NCI-H146 treated with DMSO at 0.1 percent for 48 hours (cell line): ENCODE measurements at regions not wholly inside any gene's neighbourhood (a gene's known extent, or its start where the extent isn't known, plus 50 kb on each side); places are given as distances from the start of the nearest gene placed in this dataset.

Experiments
- DNase-seq: peaks from one replicate; lab custom pipeline; 2025; ENCODE audit not compliant: unreplicated experiment; lab: John Stamatoyannopoulos, UW

GRCh38 chr5:168186289-168187074, 105.0 kb upstream of the WWC1 start:
- no peak for DNase-seq

- no peak for DNase-seq
Observed at GRCh38 chr5:168187614-168188013, 103.8 kb upstream of the WWC1 start.

DNA sequence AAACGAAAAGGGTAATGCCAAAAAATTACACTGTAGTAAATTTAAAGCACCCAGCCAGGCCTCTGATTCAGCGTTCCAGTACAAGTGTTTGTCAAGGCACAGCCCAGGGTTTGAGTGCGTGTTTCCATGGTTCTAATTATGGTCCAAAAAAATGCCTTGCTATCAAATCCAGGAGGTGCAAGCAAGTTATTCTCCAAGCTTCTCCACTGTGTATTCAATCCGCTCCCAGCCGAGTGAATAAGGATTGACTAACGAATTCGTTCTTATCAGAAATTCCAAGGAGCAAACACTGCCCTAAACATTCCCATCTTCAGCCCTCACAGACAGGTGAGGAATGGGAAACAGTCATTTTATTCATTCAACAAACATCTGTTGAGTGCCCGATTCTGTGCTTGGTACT, 103.3 kb upstream of the WWC1 start:
- no peak for DNase-seq

DNA sequence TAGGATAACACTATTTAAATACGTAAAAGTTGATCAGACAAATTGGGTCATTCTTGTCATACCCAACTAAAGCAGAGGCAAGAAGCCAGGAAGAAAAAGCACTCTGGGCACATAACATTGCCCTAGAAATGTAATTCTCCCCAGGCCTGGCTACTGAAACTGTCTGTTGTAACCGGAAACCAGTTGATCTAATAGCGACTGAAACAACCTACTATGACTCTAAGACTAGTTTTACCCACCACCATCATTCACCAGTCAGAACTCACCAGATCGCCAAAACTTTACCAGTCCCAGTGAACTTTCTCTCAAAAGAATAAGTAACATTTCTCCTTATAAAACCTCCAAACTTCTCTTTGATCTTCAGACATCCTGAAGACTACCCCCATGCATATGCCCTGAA, 99.3 kb upstream of the WWC1 start:
- DNase-seq, result no peak

GRCh38 chr5:168193493-168194250, 97.8 kb upstream of the WWC1 start:
- DNase-seq, result no peak

- no peak for DNase-seq
Observed at GRCh38 chr5:168195110-168195509, 96.3 kb upstream of the WWC1 start.

GRCh38 chr5:168198359-168198758, 93.1 kb upstream of the WWC1 start:
- DNase-seq, result no peak

DNA sequence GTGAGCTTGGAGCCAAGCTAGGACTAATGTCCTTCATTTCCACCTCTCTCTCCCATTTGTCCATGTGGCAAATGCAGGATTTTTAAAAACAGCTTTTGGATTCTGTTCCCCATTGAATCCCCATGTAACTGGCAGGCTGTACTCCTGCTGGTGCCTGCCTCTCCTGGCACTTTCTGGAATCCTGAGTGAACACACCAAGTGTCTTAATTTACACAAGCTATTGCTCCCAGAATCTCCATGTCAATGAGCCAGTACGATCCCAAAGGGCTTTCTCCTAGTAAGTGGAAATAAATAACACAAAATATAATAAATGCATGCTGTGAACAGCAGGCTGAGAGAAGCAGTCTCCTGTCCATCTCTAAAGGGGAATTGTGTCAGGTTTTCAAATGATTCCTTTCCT, 88.4 kb upstream of the WWC1 start:
- DNase-seq, result no peak

DNA sequence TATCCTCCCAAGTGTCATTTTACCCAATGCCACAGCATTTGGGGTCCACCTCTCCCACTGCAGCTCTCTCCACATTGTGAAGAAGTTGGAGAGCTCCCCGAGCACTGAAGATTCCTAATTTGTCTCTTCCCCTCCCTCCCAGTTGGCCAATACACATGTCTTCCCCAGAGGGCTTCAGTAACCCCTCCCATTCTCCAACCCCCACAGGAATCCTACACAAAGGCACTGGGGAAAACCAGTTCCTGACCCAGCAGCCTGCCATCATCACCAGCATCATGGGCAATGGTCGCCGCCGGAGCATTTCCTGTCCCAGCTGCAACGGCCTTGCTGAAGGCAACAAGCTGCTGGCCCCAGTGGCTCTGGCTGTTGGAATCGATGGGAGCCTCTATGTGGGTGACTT, 87.3 kb upstream of the WWC1 start:
- DNase-seq, result no peak

GRCh38 chr5:168207450-168208029, 83.9 kb upstream of the WWC1 start:
- DNase-seq, result no peak

DNA sequence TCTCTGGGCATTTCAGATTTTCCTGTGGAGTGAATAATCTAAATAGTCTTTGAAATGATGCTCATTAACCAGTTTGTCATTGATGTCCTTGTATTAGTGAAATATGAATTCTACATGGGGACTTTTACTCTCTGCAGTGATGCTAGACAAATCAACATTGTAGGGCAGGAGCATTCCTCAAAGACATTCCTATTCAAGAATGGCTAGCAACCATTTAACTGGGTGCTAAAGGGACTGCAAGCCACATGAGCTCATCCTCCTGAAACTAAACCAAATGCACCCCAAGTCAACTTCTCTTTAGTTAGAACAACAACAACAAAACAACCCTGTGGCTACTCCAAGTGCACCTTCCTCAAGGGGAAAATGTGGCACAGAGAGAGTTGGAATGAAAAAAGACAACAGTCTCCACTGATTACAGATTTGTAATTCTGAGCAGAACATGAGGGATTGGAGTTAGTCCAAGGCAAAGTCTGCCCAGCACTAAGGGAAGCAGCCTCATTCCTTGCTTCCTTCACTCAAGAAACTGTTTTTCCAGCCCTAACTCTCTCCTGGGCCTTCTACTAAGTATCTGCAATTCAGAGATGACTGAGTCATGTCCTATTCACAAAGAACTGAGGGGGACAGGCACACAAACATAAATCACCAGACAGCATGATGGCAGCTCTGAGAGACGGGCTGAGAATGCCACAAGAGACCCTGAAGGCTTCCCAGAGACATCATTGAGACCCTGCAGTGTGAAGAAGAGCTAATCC, 82.0 kb upstream of the WWC1 start:
- no peak for DNase-seq

GRCh38 chr5:168209997-168210396, 81.4 kb upstream of the WWC1 start:
- DNase-seq, result no peak

GRCh38 chr5:168211245-168211644, 80.2 kb upstream of the WWC1 start:
- no peak for DNase-seq

DNA sequence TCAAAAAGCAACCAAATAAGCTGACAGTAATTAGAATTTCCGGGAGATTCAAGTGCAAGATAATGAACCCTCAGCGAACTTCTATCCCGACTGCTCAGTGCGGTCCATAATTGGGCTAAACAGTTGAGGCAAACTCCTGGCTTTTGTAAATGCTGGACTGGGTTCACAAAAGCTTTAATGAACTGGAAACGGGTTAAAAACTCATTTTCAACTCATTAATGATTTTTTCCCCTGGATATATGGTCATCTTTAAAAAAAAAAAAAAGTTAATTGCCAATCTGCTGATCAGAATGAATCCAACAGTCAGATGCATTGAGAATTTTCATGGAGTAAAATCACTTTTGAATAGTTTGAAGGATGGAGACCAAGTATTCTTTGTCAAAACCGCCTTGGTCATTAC, 79.5 kb upstream of the WWC1 start:
- DNase-seq, result no peak

GRCh38 chr5:168214071-168214470, 77.4 kb upstream of the WWC1 start:
- DNase-seq, result no peak

- no peak for DNase-seq
Observed at GRCh38 chr5:168214886-168215285, 76.6 kb upstream of the WWC1 start.

GRCh38 chr5:168215646-168216045, 75.8 kb upstream of the WWC1 start:
- DNase-seq, result no peak

DNA sequence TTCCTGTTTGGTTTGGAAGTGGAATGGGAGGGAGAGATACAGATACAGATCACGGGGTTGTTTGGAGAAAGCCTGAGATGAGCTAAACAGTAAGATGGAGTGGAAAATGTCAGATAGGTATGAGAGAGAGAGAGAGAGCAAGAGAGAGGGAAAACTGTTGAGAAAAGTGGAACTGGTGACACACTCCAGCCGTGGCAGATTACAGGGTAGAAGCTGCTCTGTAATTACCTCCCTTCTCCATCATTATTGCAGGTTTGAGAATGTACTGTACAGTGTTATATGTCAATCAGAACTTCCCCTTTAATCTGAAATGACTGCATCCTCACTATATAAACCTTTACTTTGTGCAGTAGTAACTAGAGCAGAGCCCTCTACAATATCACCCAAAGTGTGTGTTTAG, 74.5 kb upstream of the WWC1 start:
- no peak for DNase-seq

DNA sequence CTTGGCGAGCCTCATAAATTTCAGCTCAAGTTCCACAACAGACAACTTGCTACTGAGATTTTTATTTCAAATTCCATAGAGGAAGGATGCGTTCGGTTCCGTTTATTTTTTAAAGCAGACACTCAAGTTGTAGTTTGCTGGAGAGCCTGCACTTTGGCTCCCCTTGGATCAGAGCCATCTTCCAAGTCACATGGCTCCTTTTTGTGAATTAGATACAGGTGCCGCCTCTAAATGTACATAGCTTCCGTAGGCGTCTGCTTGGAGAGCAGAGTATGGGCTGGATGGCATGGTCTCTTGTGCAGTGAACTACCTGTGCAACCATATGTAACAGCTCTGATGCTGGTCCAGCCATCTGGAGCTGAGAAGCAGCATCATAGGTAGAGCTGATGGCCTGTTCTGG, 73.9 kb upstream of the WWC1 start:
- DNase-seq, result no peak

DNA sequence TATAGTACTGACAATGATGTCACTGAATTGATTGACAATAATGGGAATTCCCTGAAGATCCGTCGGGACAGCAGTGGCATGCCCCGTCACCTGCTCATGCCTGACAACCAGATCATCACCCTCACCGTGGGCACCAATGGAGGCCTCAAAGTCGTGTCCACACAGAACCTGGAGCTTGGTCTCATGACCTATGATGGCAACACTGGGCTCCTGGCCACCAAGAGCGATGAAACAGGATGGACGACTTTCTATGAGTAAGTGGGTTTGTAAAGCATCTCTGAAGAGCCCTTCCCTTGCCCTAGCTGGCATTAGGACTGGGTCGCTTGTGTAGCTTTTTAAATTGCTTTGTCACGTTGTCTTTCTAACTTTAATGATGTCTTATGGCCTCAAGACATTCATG, 72.7 kb upstream of the WWC1 start:
- DNase-seq, result no peak
